H1 (cell line): ENCODE measurements at regions not wholly inside any gene's neighbourhood (a gene's known extent, or its start where the extent isn't known, plus 50 kb on each side); places are given as distances from the start of the nearest gene placed in this dataset.

Experiments used
- ATF3 ChIP-seq: IDR thresholded peaks from 2 replicates; pipeline ENCODE4 v1.6.1; 2011; ENCODE audit warnings: low read depth, mild to moderate bottlenecking, low read length; ENCODE audit not compliant: insufficient read depth
- KDM4A ChIP-seq: IDR thresholded peaks from one replicate; pipeline ENCODE4 v1.7.1; 2012; ENCODE audit warnings: low read depth, mild to moderate bottlenecking, moderate library complexity, low read length, inconsistent platforms; ENCODE audit not compliant: severe bottlenecking
- MAX ChIP-seq: IDR thresholded peaks from 2 replicates; pipeline ENCODE4 v1.6.1; 2012; ENCODE audit warnings: inconsistent platforms
- POLR2A ChIP-seq, 2 experiments: IDR thresholded peaks; 1 replicate in 1 of 2; 2 replicates in 1 of 2; pipeline ENCODE4 v1.6.1; 2011; ENCODE audit warnings: low read depth in 2 of 2, low read length in 2 of 2, mild to moderate bottlenecking in 2 of 2; ENCODE audit errors: control extremely low read depth in 1 of 2
- RAD21 ChIP-seq, 2 experiments: IDR thresholded peaks in 1 of 2; conservative IDR thresholded peaks in 1 of 2; 2 replicates each; pipeline ENCODE4 v1.6.1; 2011; ENCODE audit warnings: low read depth in 2 of 2, low read length in 2 of 2, improper control_type of control experiment in 1 of 2, inconsistent platforms in 1 of 2, mild to moderate bottlenecking in 1 of 2, moderate library complexity in 1 of 2
- SP4 ChIP-seq: IDR thresholded peaks from 2 replicates; pipeline ENCODE4 v1.6.1; 2012; ENCODE audit warnings: low read length, inconsistent platforms
- TCF12 ChIP-seq: IDR thresholded peaks from 2 replicates; pipeline ENCODE4 v1.6.1; 2011; ENCODE audit warnings: low read depth, mild to moderate bottlenecking, low read length

GRCh38 chr3:162171970-162172369 lies 675.4 kb downstream of the OTOL1 start (continued):
- TF ChIP-seq ATF3 = no peak
- TF ChIP-seq RAD21 (IDR thresholded peaks at IDR 0.05 in 1 of 2, conservative IDR thresholded peaks at IDR 0.05 in 1 of 2; ENCODE audit: low read depth in 2 of 2, low read length in 2 of 2) = no peak
- TF ChIP-seq KDM4A = no peak
- TF ChIP-seq SP4 = no peak
- no peak for TF ChIP-seq MAX
- TF ChIP-seq TCF12 = no peak
- no peak for TF ChIP-seq POLR2A (IDR thresholded peaks at IDR 0.05; ENCODE audit: control extremely low read depth in 1 of 2, low read depth in 2 of 2, low read length in 2 of 2)
